ENCODE measurements at regions not wholly inside any gene's neighbourhood (a gene's known extent, or its start where the extent isn't known, plus 50 kb on each side); places are given as distances from the start of the nearest gene placed in this dataset.
A peak's percentile ranks its signal among the peaks of the same experiment; 100 is the strongest.

DNA sequence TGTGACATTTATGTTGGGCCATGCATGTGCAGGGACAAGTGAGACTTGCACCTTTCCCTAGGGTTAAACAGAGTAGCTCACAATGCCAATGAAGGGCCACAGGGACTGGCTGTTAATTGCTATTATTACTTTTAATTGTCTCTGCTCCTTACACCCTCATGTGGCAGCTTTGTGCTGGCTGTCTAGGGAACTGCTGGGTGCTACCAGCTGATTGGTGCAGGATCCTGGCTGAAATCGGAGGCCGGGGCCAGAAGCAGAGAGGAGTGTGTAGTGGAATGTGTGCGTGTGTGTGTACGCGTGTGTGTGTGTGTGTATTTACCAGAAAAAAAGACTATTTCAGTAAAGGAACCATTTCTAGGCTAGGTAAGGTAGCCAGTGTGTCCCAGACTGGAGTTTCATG, 302.5 kb downstream of the CTTN start:
- no peak for TF ChIP-seq JUND (IDR thresholded peaks at IDR 0.05; ENCODE audit: low read depth)
- DNase-seq (ENCODE audit: low read depth in 1 of 2, low spot score in 1 of 2), result peak in 1 of 2 experiments; percentile 22
- in situ Hi-C loops (cut with HindIII; ENCODE audit: low pct_unique_long_range_greater_than_20kb, low sequenced_read_pairs), result no loop called here

DNA sequence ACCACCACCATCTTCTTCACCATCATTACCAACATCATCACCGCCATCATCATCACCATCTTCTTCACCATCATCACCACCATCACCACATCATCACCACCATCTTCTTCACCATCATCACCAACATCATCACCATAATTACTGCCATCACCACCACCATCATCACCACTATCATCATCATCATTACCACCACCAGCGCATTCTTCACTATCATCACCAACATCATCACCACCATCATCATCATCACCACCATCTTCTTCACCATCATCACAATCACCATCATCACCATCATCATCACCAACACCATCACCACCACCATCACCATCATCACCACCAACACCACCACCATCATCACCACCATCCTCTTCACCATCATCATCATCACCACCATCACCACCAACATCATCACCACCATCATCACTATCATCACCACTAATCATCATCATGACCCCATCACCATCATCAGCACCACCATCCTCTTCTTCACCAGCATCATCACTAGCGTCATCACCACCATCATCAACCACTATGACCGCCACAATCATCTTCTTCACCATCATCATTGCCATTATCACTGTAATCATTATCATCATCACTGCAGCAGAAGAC, 303.8 kb downstream of the CTTN start:
- in situ Hi-C loops (cut with HindIII; ENCODE audit: low pct_unique_long_range_greater_than_20kb, low sequenced_read_pairs), result no loop called here
- no peak for TF ChIP-seq JUND (IDR thresholded peaks at IDR 0.05; ENCODE audit: low read depth)
- no peak for DNase-seq (ENCODE audit: low read depth in 1 of 2, low spot score in 1 of 2)

GRCh38 chr11:70703141-70704064, 305.1 kb downstream of the CTTN start:
- DNase-seq (ENCODE audit: low read depth in 1 of 2, low spot score in 1 of 2), result no peak
- in situ Hi-C loops (cut with HindIII; ENCODE audit: low pct_unique_long_range_greater_than_20kb, low sequenced_read_pairs), result no loop called here

GRCh38 chr11:70705097-70705496, 306.8 kb downstream of the CTTN start:
- in situ Hi-C loops (cut with HindIII; ENCODE audit: low pct_unique_long_range_greater_than_20kb, low sequenced_read_pairs), result no loop called here
- DNase-seq (ENCODE audit: low read depth in 1 of 2, low spot score in 1 of 2), result no peak
- TF ChIP-seq JUND (IDR thresholded peaks at IDR 0.05; ENCODE audit: low read depth), result no peak

More at GRCh38 chr11:70703141-70704064, 305.1 kb downstream of the CTTN start:
- TF ChIP-seq JUND (IDR thresholded peaks at IDR 0.05; ENCODE audit: low read depth), result no peak

GRCh38 chr11:70705930-70706329, 307.6 kb downstream of the CTTN start:
- no peak for DNase-seq (ENCODE audit: low read depth in 1 of 2, low spot score in 1 of 2)
- TF ChIP-seq JUND (IDR thresholded peaks at IDR 0.05; ENCODE audit: low read depth), result no peak
- in situ Hi-C loops (cut with HindIII; ENCODE audit: low pct_unique_long_range_greater_than_20kb, low sequenced_read_pairs), result no loop called here

- no peak for DNase-seq (ENCODE audit: low read depth in 1 of 2, low spot score in 1 of 2)
- no peak for TF ChIP-seq JUND (IDR thresholded peaks at IDR 0.05; ENCODE audit: low read depth)
- in situ Hi-C loops (cut with HindIII; ENCODE audit: low pct_unique_long_range_greater_than_20kb, low sequenced_read_pairs), result no loop called here
Observed at GRCh38 chr11:70707821-70708220, 309.5 kb downstream of the CTTN start.

- DNase-seq (ENCODE audit: low read depth in 1 of 2, low spot score in 1 of 2), result no peak
- in situ Hi-C loops (cut with HindIII; ENCODE audit: low pct_unique_long_range_greater_than_20kb, low sequenced_read_pairs), result no loop called here
Observed at GRCh38 chr11:70709596-70709995, 311.3 kb downstream of the CTTN start.

GRCh38 chr11:70710192-70710591, 311.9 kb downstream of the CTTN start:
- in situ Hi-C loops (cut with HindIII; ENCODE audit: low pct_unique_long_range_greater_than_20kb, low sequenced_read_pairs), result no loop called here
- TF ChIP-seq JUND (IDR thresholded peaks at IDR 0.05; ENCODE audit: low read depth), result no peak
- DNase-seq (ENCODE audit: low read depth in 1 of 2, low spot score in 1 of 2), result no peak

More at GRCh38 chr11:70709596-70709995, 311.3 kb downstream of the CTTN start:
- no peak for TF ChIP-seq JUND (IDR thresholded peaks at IDR 0.05; ENCODE audit: low read depth)

DNA sequence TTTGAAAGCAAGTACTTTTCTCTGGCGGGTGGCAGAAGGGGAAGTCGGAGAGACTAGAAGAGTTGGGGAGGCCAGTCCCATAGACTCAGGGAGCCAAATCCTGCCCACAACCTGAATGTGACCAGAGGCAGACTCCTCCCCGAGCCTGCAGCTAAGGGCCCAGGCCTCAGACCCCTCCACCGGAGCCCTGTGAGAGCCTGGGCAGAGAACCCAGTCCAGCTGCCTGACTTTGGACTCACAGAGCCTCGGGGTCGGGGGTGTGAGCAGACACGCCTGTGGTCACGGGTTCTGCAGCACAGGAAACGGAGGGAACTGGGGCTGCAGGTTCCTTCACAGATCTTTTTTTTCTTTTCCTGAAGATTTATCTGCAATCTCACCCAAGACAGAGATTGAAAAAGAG, 312.3 kb downstream of the CTTN start:
- in situ Hi-C loops (cut with HindIII; ENCODE audit: low pct_unique_long_range_greater_than_20kb, low sequenced_read_pairs), result no loop called here
- TF ChIP-seq JUND (IDR thresholded peaks at IDR 0.05; ENCODE audit: low read depth), result no peak
- no peak for DNase-seq (ENCODE audit: low read depth in 1 of 2, low spot score in 1 of 2)

DNA sequence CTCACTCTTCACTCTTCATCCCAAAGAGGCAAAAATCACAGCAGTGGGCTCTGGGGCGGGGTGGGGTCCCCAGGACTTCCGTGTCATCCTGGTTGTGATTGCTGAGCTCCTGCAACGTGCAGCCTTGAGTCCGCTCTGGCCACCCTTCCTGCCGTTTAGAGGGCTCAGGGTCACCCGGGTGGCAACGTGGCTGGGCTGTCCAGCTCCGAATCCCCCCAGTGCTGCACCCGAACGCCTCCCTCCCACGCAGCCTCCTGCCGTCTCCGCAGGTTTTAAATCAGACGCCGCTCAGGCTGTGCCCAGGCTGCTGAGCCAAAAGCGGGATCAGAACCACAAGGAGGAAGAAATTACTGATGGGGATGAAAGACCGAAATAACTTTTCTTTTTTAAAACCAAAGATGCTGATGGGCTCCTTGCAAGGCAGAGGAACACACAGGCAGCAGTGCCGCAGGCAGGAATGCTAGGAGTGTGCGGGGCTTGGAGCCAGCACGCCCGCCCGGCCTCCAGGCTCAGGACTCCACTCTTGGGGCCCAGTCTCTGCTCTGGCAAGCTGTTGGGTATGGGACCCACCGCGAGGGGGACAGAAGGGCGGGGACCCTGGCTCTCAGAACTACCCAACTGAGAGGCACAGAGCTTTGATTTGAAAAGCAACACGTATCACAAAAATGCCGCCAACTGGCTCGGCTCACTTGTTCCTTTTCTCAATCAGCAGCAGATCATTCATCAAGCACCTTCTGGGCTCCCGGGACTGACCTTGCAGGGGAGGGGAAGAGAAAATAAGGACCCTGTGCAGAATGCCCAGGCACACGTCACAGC, 313.0 kb downstream of the CTTN start:
- no peak for DNase-seq (ENCODE audit: low read depth in 1 of 2, low spot score in 1 of 2)
- TF ChIP-seq JUND (IDR thresholded peaks at IDR 0.05; ENCODE audit: low read depth), result no peak
- in situ Hi-C loops (cut with HindIII; ENCODE audit: low pct_unique_long_range_greater_than_20kb, low sequenced_read_pairs), result no loop called here

GRCh38 chr11:70711911-70712185, 313.5 kb downstream of the CTTN start:
- TF ChIP-seq JUND (IDR thresholded peaks at IDR 0.05; ENCODE audit: low read depth), result no peak
- no peak for DNase-seq (ENCODE audit: low read depth in 1 of 2, low spot score in 1 of 2)
- in situ Hi-C loops (cut with HindIII; ENCODE audit: low pct_unique_long_range_greater_than_20kb, low sequenced_read_pairs), result no loop called here

DNA sequence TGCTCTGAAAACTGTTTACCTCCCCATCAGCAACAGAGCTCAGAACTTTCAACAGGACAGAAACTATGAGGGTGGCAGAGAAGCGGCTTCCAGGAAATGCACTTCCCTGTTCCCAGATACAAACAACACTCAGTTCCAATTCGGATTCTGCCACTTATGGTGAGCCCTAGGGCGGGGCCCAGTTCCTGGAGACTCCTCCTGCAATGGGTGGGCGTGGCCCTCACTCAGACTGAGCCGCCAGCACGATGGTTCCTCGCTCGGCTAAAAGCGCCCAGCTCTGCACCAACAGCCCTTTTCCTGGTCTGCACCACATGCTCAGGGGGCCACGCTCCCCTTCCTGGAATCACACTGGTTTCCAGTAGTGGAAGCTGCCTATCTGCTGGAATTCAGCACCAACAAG, 314.1 kb downstream of the CTTN start:
- in situ Hi-C loops (cut with HindIII; ENCODE audit: low pct_unique_long_range_greater_than_20kb, low sequenced_read_pairs), result no loop called here
- DNase-seq (ENCODE audit: low read depth in 1 of 2, low spot score in 1 of 2), result peak in 1 of 2 experiments; percentile 57
- TF ChIP-seq JUND (IDR thresholded peaks at IDR 0.05; ENCODE audit: low read depth), result no peak
